Caco-2 (cell line): ENCODE measurements at regions not wholly inside any gene's neighbourhood (a gene's known extent, or its start where the extent isn't known, plus 50 kb on each side); places are given as distances from the start of the nearest gene placed in this dataset.

ENCODE experiments used
- BruUV-seq: library from RNA; stranded (reverse); fragments of 400-500 nt; replicated peaks from 2 replicates; lab custom pipeline; 2021; lab: Mats Ljungman, UMichigan
- CTCF ChIA-PET: fragments of 300-600 bp; sonication (Branson Sonifier 250); formaldehyde crosslinking; loops from one replicate; lab custom pipeline; 2022; ENCODE audit warnings: antibody characterized with exemption; lab: Charles Lee
- POLR2A ChIA-PET: fragments of 300-600 bp; sonication (Branson Sonifier 250); formaldehyde crosslinking; loops from one replicate; lab custom pipeline; 2022; ENCODE audit warnings: antibody characterized with exemption; lab: Charles Lee
- DNase-seq, 2 experiments: peaks; one replicate each; pipeline versions ENCODE4 v3.0.0 to v3.0.0-alpha.2; 2020 to 2022
- H3K27me3 ChIP-seq: replicated peaks from 2 replicates; pipeline ENCODE4 v1.6.0; 2011; ENCODE audit warnings: low read length; ENCODE audit not compliant: control insufficient read depth, insufficient read depth
- H3K36me3 ChIP-seq: 2 replicates; pipeline ENCODE4 v1.5.1; 2011; ENCODE audit warnings: low read length; ENCODE audit not compliant: control insufficient read depth, insufficient read depth
- H3K4me1 ChIP-seq: fragments of 250-450 bp; sonication (Bioruptor Pico); 2 replicates; pipeline ENCODE4 v1.5.1; 2020; ENCODE audit warnings: mild to moderate bottlenecking
- H3K4me3 ChIP-seq: 2 replicates; pipeline ENCODE4 v1.5.1; 2011; ENCODE audit warnings: low read depth, mild to moderate bottlenecking, control low read depth, low read length
- H3K9me3 ChIP-seq: fragments of 250-450 bp; sonication (Bioruptor Pico); 2 replicates; pipeline ENCODE4 v1.5.1; 2020; ENCODE audit warnings: mild to moderate bottlenecking, moderate library complexity
- H3K27ac Mint-ChIP-seq: one replicate; pipeline ENCODE4 v1.8.0; 2022; ENCODE audit warnings: mixed read lengths; ENCODE audit not compliant: unreplicated experiment
- H3K27me3 Mint-ChIP-seq: one replicate; pipeline ENCODE4 v1.8.0; 2022; ENCODE audit warnings: mixed read lengths; ENCODE audit not compliant: insufficient read depth, unreplicated experiment
- H3K36me3 Mint-ChIP-seq: one replicate; pipeline ENCODE4 v1.8.0; 2022; ENCODE audit warnings: mild to moderate bottlenecking, mixed read lengths; ENCODE audit not compliant: insufficient read depth, unreplicated experiment
- H3K4me1 Mint-ChIP-seq: one replicate; pipeline ENCODE4 v1.8.0; 2022; ENCODE audit warnings: low read depth, mixed read lengths; ENCODE audit not compliant: unreplicated experiment
- H3K4me3 Mint-ChIP-seq: one replicate; pipeline ENCODE4 v1.8.0; 2022; ENCODE audit warnings: mild to moderate bottlenecking, moderate library complexity, mixed read lengths; ENCODE audit not compliant: unreplicated experiment
- H3K9me3 Mint-ChIP-seq: one replicate; pipeline ENCODE4 v1.8.0; 2022; ENCODE audit warnings: mixed read lengths; ENCODE audit not compliant: unreplicated experiment
- CTCF ChIP-seq, 2 experiments: fragments of 200-600 bp in 1 of 2; IDR thresholded peaks; 1 replicate in 1 of 2; 2 replicates in 1 of 2; pipeline versions ENCODE4 v1.5.1 to v1.8.0; 2011 to 2022; ENCODE audit warnings: antibody characterized with exemption in 1 of 2, control low read depth in 1 of 2, inconsistent platforms in 1 of 2, low read depth in 1 of 2, low read length in 1 of 2, mild to moderate bottlenecking in 1 of 2, moderate library complexity in 1 of 2; ENCODE audit not compliant: insufficient read depth in 1 of 2, severe bottlenecking in 1 of 2, unreplicated experiment in 1 of 2
- intact Hi-C: fragments of 100-400 bp; cut with micrococcal nuclease; formaldehyde crosslinking; loops from one replicate; pipeline ENCODE4 v1.10.0; 2022; ENCODE audit not compliant: unreplicated experiment

- intact Hi-C loops: no loop called here
- no peak overlapping the region for H3K4me3 ChIP-seq
- no peak for DNase-seq
- Mint-ChIP-seq H3K36me3 (no peaks in the 10 kb centered on the region), H3K4me1 (no peaks in the 10 kb centered on the region), H3K27me3 (no peaks in the 10 kb centered on the region), H3K4me3 (no peak overlapping the region), H3K27ac (no peak overlapping the region), H3K9me3 (no peaks in the 10 kb centered on the region)
- BruUV-seq: no TSS peak
- H3K36me3 ChIP-seq: no peaks in the 10 kb centered on the region
- TF ChIP-seq CTCF (IDR thresholded peaks at IDR 0.05; ENCODE audit: insufficient read depth in 1 of 2, low read depth in 1 of 2, low read length in 1 of 2, severe bottlenecking in 1 of 2, unreplicated experiment in 1 of 2): no peak
- no peaks in the 10 kb centered on the region for H3K4me1 ChIP-seq
- POLR2A ChIA-PET: no interaction called here
- no peaks in the 10 kb centered on the region for H3K9me3 ChIP-seq
- no peaks in the 10 kb centered on the region for H3K27me3 ChIP-seq
- CTCF ChIA-PET: no interaction called here
Measured at GRCh38 chr13:105827111-105827809, 708.2 kb downstream of the EFNB2 start.

- Mint-ChIP-seq H3K27ac (no peak overlapping the region), H3K9me3 (no peaks in the 10 kb centered on the region), H3K4me3 (no peak overlapping the region), H3K4me1 (no peaks in the 10 kb centered on the region), H3K27me3 (no peaks in the 10 kb centered on the region), H3K36me3 (no peaks in the 10 kb centered on the region)
- Histone ChIP-seq H3K27me3 (no peaks in the 10 kb centered on the region), H3K4me1 (no peaks in the 10 kb centered on the region), H3K36me3 (no peaks in the 10 kb centered on the region), H3K4me3 (no peak overlapping the region), H3K9me3 (no peaks in the 10 kb centered on the region)
- POLR2A ChIA-PET: no interaction called here
- no TSS peak for BruUV-seq
- intact Hi-C loops: loop anchor here (1.0 kb wide), 1 partner anchor 8 kb away; no protein-coding TSS in a partner anchor
- peak in 1 of 2 experiments; percentile 13 for DNase-seq
- no peak for TF ChIP-seq CTCF (IDR thresholded peaks at IDR 0.05; ENCODE audit: insufficient read depth in 1 of 2, low read depth in 1 of 2, low read length in 1 of 2, severe bottlenecking in 1 of 2, unreplicated experiment in 1 of 2)
- CTCF ChIA-PET: no interaction called here
Measured at GRCh38 chr13:105825071-105825470, 710.4 kb downstream of the EFNB2 start.

- peaks cover 18% of the 10 kb centered on the region for H3K4me1 Mint-ChIP-seq
- H3K36me3 ChIP-seq: no peaks in the 10 kb centered on the region
- no peaks in the 10 kb centered on the region for H3K9me3 ChIP-seq
- CTCF ChIA-PET: no interaction called here
- H3K4me1 ChIP-seq: peaks cover 23% of the 10 kb centered on the region
- no peaks in the 10 kb centered on the region for H3K9me3 Mint-ChIP-seq
- no peaks in the 10 kb centered on the region for H3K36me3 Mint-ChIP-seq
- TF ChIP-seq CTCF (IDR thresholded peaks at IDR 0.05; ENCODE audit: insufficient read depth in 1 of 2, low read depth in 1 of 2, low read length in 1 of 2, severe bottlenecking in 1 of 2, unreplicated experiment in 1 of 2): no peak
- no peak overlapping the region for H3K27ac Mint-ChIP-seq
- DNase-seq: no peak
- no peak overlapping the region for H3K4me3 ChIP-seq
- no TSS peak for BruUV-seq
- intact Hi-C loops: no loop called here
- H3K4me3 Mint-ChIP-seq: no peak overlapping the region
- POLR2A ChIA-PET: no interaction called here
- no peaks in the 10 kb centered on the region for H3K27me3 Mint-ChIP-seq
- H3K27me3 ChIP-seq: no peaks in the 10 kb centered on the region
Measured at GRCh38 chr13:105821337-105821736, 714.1 kb downstream of the EFNB2 start.
